ENCODE measurements at regions not wholly inside any gene's neighbourhood (a gene's known extent, or its start where the extent isn't known, plus 50 kb on each side); places are given as distances from the start of the nearest gene placed in this dataset.
"Not testable (repeated sequence)": the region's sequence is repeated elsewhere in the genome, so short reads cannot be mapped to it uniquely, and the experiment has no call there.

GRCh38 chrX:46209768-46210167 lies 335.5 kb downstream of the ZNF674 start:
- no peak overlapping the region for H3K4me3 Mint-ChIP-seq
- H3K9me3 Mint-ChIP-seq, result no peaks in the 10 kb centered on the region
- H3K36me3 Mint-ChIP-seq (ENCODE audit: low read depth), result no peaks in the 10 kb centered on the region
- H3K4me1 Mint-ChIP-seq (ENCODE audit: low read depth), result no peaks in the 10 kb centered on the region
- intact Hi-C loops (cut with micrococcal nuclease), result no loop called here
- no peaks in the 10 kb centered on the region for H3K27me3 Mint-ChIP-seq
- no peak overlapping the region for H3K27ac Mint-ChIP-seq

- H3K27me3 Mint-ChIP-seq, result no peaks in the 10 kb centered on the region
- no peaks in the 10 kb centered on the region for H3K4me1 Mint-ChIP-seq (ENCODE audit: low read depth)
- H3K9me3 Mint-ChIP-seq, result no peaks in the 10 kb centered on the region
- no peak overlapping the region for H3K4me3 Mint-ChIP-seq
- no peaks in the 10 kb centered on the region for H3K36me3 Mint-ChIP-seq (ENCODE audit: low read depth)
- H3K27ac Mint-ChIP-seq, result no peak overlapping the region
- intact Hi-C loops (cut with micrococcal nuclease), result no loop called here
Observed at GRCh38 chrX:46209037-46209436, 336.2 kb downstream of the ZNF674 start.

GRCh38 chrX:46208225-46208854 lies 336.9 kb downstream of the ZNF674 start:
- H3K36me3 Mint-ChIP-seq (ENCODE audit: low read depth), result no peaks in the 10 kb centered on the region
- no peaks in the 10 kb centered on the region for H3K27me3 Mint-ChIP-seq
- no peak overlapping the region for H3K27ac Mint-ChIP-seq
- no peaks in the 10 kb centered on the region for H3K4me1 Mint-ChIP-seq (ENCODE audit: low read depth)
- intact Hi-C loops (cut with micrococcal nuclease), result no loop called here
- H3K4me3 Mint-ChIP-seq, result no peak overlapping the region
- no peaks in the 10 kb centered on the region for H3K9me3 Mint-ChIP-seq

- Mint-ChIP-seq H3K4me1 (ENCODE audit: low read depth) (peaks cover 4% of the 10 kb centered on the region), H3K27me3 (no peaks in the 10 kb centered on the region), H3K4me3 (no peak overlapping the region), H3K36me3 (ENCODE audit: low read depth) (no peaks in the 10 kb centered on the region), H3K9me3 (no peaks in the 10 kb centered on the region), H3K27ac (no peak overlapping the region)
- intact Hi-C loops (cut with micrococcal nuclease), result no loop called here
Observed at GRCh38 chrX:46204721-46205422, 340.3 kb downstream of the ZNF674 start.

- Mint-ChIP-seq H3K36me3 (ENCODE audit: low read depth) (no peaks in the 10 kb centered on the region), H3K27ac (no peak overlapping the region), H3K27me3 (no peaks in the 10 kb centered on the region), H3K4me1 (ENCODE audit: low read depth) (peaks cover 4% of the 10 kb centered on the region), H3K4me3 (no peak overlapping the region), H3K9me3 (no peaks in the 10 kb centered on the region)
- intact Hi-C loops (cut with micrococcal nuclease), result no loop called here
Observed at GRCh38 chrX:46202733-46203514, 342.3 kb downstream of the ZNF674 start.

GRCh38 chrX:46200413-46200812 lies 344.8 kb downstream of the ZNF674 start:
- Mint-ChIP-seq H3K9me3 (no peaks in the 10 kb centered on the region), H3K4me3 (no peak overlapping the region), H3K36me3 (ENCODE audit: low read depth) (no peaks in the 10 kb centered on the region), H3K27ac (no peak overlapping the region), H3K27me3 (no peaks in the 10 kb centered on the region), H3K4me1 (ENCODE audit: low read depth) (peaks cover 4% of the 10 kb centered on the region)
- intact Hi-C loops (cut with micrococcal nuclease), result no loop called here

- no peaks in the 10 kb centered on the region for H3K36me3 Mint-ChIP-seq (ENCODE audit: low read depth)
- H3K4me3 Mint-ChIP-seq, result no peak overlapping the region
- intact Hi-C loops (cut with micrococcal nuclease), result no loop called here
- H3K27me3 Mint-ChIP-seq, result no peaks in the 10 kb centered on the region
- no peak overlapping the region for H3K27ac Mint-ChIP-seq
- H3K4me1 Mint-ChIP-seq (ENCODE audit: low read depth), result peaks cover 4% of the 10 kb centered on the region
- H3K9me3 Mint-ChIP-seq, result peaks cover 9% of the 10 kb centered on the region
Observed at GRCh38 chrX:46198858-46199257, 346.4 kb downstream of the ZNF674 start.

- H3K27me3 Mint-ChIP-seq; H3K9me3 Mint-ChIP-seq; intact Hi-C loops (cut with micrococcal nuclease); H3K4me3 Mint-ChIP-seq; H3K27ac Mint-ChIP-seq; H3K36me3 Mint-ChIP-seq (ENCODE audit: low read depth): not testable (repeated sequence)
- peaks cover 12% of the 10 kb centered on the region for H3K4me1 Mint-ChIP-seq (ENCODE audit: low read depth)
Observed at GRCh38 chrX:46186811-46187106, 358.5 kb downstream of the ZNF674 start.

- Mint-ChIP-seq H3K9me3 (no peaks in the 10 kb centered on the region), H3K4me3 (no peak overlapping the region), H3K36me3 (ENCODE audit: low read depth) (no peaks in the 10 kb centered on the region), H3K27ac (no peak overlapping the region), H3K27me3 (no peaks in the 10 kb centered on the region), H3K4me1 (ENCODE audit: low read depth) (peaks cover 12% of the 10 kb centered on the region)
- intact Hi-C loops (cut with micrococcal nuclease), result no loop called here
Observed at GRCh38 chrX:46185923-46186810, 359.1 kb downstream of the ZNF674 start.

GRCh38 chrX:46184749-46185148 lies 360.5 kb downstream of the ZNF674 start:
- intact Hi-C loops (cut with micrococcal nuclease), result no loop called here
- H3K4me1 Mint-ChIP-seq (ENCODE audit: low read depth), result peaks cover 3% of the 10 kb centered on the region

GRCh38 chrX:46180258-46180687 lies 364.9 kb downstream of the ZNF674 start:
- Mint-ChIP-seq H3K27ac (no peak overlapping the region), H3K4me1 (ENCODE audit: low read depth) (no peaks in the 10 kb centered on the region), H3K36me3 (ENCODE audit: low read depth) (no peaks in the 10 kb centered on the region), H3K9me3 (no peaks in the 10 kb centered on the region), H3K4me3 (no peak overlapping the region), H3K27me3 (no peaks in the 10 kb centered on the region)
- intact Hi-C loops (cut with micrococcal nuclease), result no loop called here

More at GRCh38 chrX:46184749-46185148, 360.5 kb downstream of the ZNF674 start:
- H3K4me3 Mint-ChIP-seq, result no peak overlapping the region
- H3K27ac Mint-ChIP-seq, result no peak overlapping the region
- no peaks in the 10 kb centered on the region for H3K27me3 Mint-ChIP-seq
- H3K36me3 Mint-ChIP-seq (ENCODE audit: low read depth), result no peaks in the 10 kb centered on the region
- no peaks in the 10 kb centered on the region for H3K9me3 Mint-ChIP-seq

- Mint-ChIP-seq H3K4me3 (no peak overlapping the region), H3K27ac (no peak overlapping the region), H3K4me1 (ENCODE audit: low read depth) (no peaks in the 10 kb centered on the region)
Observed at GRCh38 chrX:46179748-46180147, 365.5 kb downstream of the ZNF674 start.

GRCh38 chrX:46178763-46179162 lies 366.5 kb downstream of the ZNF674 start:
- Mint-ChIP-seq H3K4me3 (no peak overlapping the region), H3K36me3 (ENCODE audit: low read depth) (no peaks in the 10 kb centered on the region), H3K9me3 (no peaks in the 10 kb centered on the region), H3K27ac (no peak overlapping the region), H3K27me3 (no peaks in the 10 kb centered on the region), H3K4me1 (ENCODE audit: low read depth) (no peaks in the 10 kb centered on the region)
- intact Hi-C loops (cut with micrococcal nuclease), result no loop called here

More at GRCh38 chrX:46179748-46180147, 365.5 kb downstream of the ZNF674 start:
- Mint-ChIP-seq H3K9me3 (no peaks in the 10 kb centered on the region), H3K36me3 (ENCODE audit: low read depth) (no peaks in the 10 kb centered on the region), H3K27me3 (no peaks in the 10 kb centered on the region)
- intact Hi-C loops (cut with micrococcal nuclease), result no loop called here

GRCh38 chrX:46173159-46173558 lies 372.1 kb downstream of the ZNF674 start:
- no peaks in the 10 kb centered on the region for H3K9me3 Mint-ChIP-seq
- intact Hi-C loops (cut with micrococcal nuclease), result no loop called here
- no peaks in the 10 kb centered on the region for H3K36me3 Mint-ChIP-seq (ENCODE audit: low read depth)

More at GRCh38 chrX:46173159-46173558, 372.1 kb downstream of the ZNF674 start:
- Mint-ChIP-seq H3K27ac (no peak overlapping the region), H3K4me3 (no peak overlapping the region), H3K4me1 (ENCODE audit: low read depth) (no peaks in the 10 kb centered on the region), H3K27me3 (no peaks in the 10 kb centered on the region)
